ENCODE measurements at regions not wholly inside any gene's neighbourhood (a gene's known extent, or its start where the extent isn't known, plus 50 kb on each side); places are given as distances from the start of the nearest gene placed in this dataset.

- TF ChIP-seq POLR2A (IDR thresholded peaks at IDR 0.05) (no peak), CTCF (IDR thresholded peaks at IDR 0.05) (no peak)
Observed at GRCh38 chr15:53872410-53872809, 105.8 kb upstream of the UNC13C start.
